ENCODE measurements at regions not wholly inside any gene's neighbourhood (a gene's known extent, or its start where the extent isn't known, plus 50 kb on each side); places are given as distances from the start of the nearest gene placed in this dataset.

DNA sequence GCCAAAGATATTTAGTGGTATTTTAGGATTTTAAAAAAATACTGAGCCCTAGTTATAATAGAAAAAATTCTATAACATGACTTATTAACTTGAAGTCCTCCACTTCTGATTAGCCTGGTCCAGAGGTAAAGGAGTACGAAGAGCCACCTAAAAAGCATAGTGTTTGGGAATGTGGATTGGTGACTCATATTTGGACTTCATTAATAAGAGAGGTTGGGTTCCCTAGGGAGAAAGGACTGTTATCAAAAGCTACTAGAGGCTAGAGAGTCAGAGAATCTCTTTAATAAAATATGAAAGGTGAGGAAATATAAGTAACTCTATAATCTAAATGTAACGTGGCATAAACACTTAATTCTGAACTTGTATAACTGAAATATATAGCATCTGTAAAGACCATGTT is 180.7 kb upstream of the TARS1 start:
- no peak overlapping the region for H3K4me3 ChIP-seq (ENCODE audit: low read length in 2 of 2)
- no peak overlapping the region for H3K27ac ChIP-seq (ENCODE audit: low read length)
- H3K4me1 ChIP-seq (ENCODE audit: control insufficient read depth, insufficient read depth, low read length): no peaks in the 10 kb centered on the region
- no peak overlapping the region for H3K9ac ChIP-seq (ENCODE audit: low read length in 2 of 2)
- H3K27me3 ChIP-seq (ENCODE audit: control insufficient read depth in 1 of 2, insufficient read depth in 2 of 2, low read length in 2 of 2): no peaks in the 10 kb centered on the region
- no peaks in the 10 kb centered on the region for H3K36me3 ChIP-seq (ENCODE audit: control insufficient read depth in 2 of 2, insufficient read depth in 2 of 2, low read length in 2 of 2)
- H3K9me3 ChIP-seq (ENCODE audit: control insufficient read depth in 2 of 2, low read length in 2 of 2): no peaks in the 10 kb centered on the region

DNA sequence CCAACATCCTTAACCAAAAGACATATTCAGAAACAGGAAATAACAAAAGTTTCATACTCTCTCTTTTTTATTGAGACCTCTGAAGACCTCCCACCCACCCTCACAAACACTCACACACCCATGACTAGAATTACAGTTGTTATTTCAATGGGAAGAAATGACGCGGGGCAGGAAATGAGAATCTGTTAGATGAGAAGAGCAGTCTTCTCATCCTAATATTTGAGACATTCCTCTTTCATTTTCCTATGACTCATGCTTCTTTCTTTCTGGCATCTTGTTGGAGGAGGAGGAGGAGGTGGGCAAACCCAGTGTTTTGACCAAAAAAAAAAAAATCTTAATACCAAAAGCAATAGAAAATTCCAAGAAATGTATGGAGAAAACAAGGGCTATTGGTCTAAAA is 179.5 kb upstream of the TARS1 start:
- no peak overlapping the region for H3K27ac ChIP-seq (ENCODE audit: low read length)
- no peaks in the 10 kb centered on the region for H3K4me1 ChIP-seq (ENCODE audit: control insufficient read depth, insufficient read depth, low read length)
- no peak overlapping the region for H3K4me3 ChIP-seq (ENCODE audit: low read length in 2 of 2)
- H3K9ac ChIP-seq (ENCODE audit: low read length in 2 of 2): no peak overlapping the region
- H3K36me3 ChIP-seq (ENCODE audit: control insufficient read depth in 2 of 2, insufficient read depth in 2 of 2, low read length in 2 of 2): no peaks in the 10 kb centered on the region
- no peaks in the 10 kb centered on the region for H3K9me3 ChIP-seq (ENCODE audit: control insufficient read depth in 2 of 2, low read length in 2 of 2)
- no peaks in the 10 kb centered on the region for H3K27me3 ChIP-seq (ENCODE audit: control insufficient read depth in 1 of 2, insufficient read depth in 2 of 2, low read length in 2 of 2)

GRCh38 chr5:33261747-33262146 is 179.0 kb upstream of the TARS1 start:
- Histone ChIP-seq H3K4me1 (ENCODE audit: control insufficient read depth, insufficient read depth, low read length) (no peaks in the 10 kb centered on the region), H3K27ac (ENCODE audit: low read length) (no peak overlapping the region), H3K4me3 (ENCODE audit: low read length in 2 of 2) (no peak overlapping the region), H3K9ac (ENCODE audit: low read length in 2 of 2) (no peak overlapping the region), H3K27me3 (ENCODE audit: control insufficient read depth in 1 of 2, insufficient read depth in 2 of 2, low read length in 2 of 2) (no peaks in the 10 kb centered on the region), H3K9me3 (ENCODE audit: control insufficient read depth in 2 of 2, low read length in 2 of 2) (no peaks in the 10 kb centered on the region), H3K36me3 (ENCODE audit: control insufficient read depth in 2 of 2, insufficient read depth in 2 of 2, low read length in 2 of 2) (no peaks in the 10 kb centered on the region)

DNA sequence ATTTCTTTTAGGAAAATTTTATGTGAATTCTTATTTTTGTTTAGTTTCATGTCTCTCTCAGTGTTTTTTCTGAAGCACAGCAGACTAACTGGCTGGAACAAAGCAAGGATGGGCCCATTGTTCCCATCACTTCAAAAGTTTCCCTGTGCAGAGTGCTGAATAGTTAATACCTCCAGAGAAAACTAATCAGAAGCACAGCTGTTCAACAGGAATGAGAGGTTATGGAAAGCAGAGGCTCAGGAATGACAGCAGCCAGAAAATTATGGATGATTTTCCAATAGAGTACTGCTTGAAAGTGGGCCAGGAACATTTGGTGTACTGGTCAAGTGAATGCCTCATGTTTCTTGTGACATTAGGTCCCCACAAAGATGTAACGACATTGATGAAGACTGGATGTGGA is 173.0 kb upstream of the TARS1 start:
- Histone ChIP-seq H3K27me3 (ENCODE audit: control insufficient read depth in 1 of 2, insufficient read depth in 2 of 2, low read length in 2 of 2) (no peaks in the 10 kb centered on the region), H3K9ac (ENCODE audit: low read length in 2 of 2) (no peak overlapping the region), H3K27ac (ENCODE audit: low read length) (no peak overlapping the region), H3K9me3 (ENCODE audit: control insufficient read depth in 2 of 2, low read length in 2 of 2) (no peaks in the 10 kb centered on the region), H3K36me3 (ENCODE audit: control insufficient read depth in 2 of 2, insufficient read depth in 2 of 2, low read length in 2 of 2) (no peaks in the 10 kb centered on the region), H3K4me1 (ENCODE audit: control insufficient read depth, insufficient read depth, low read length) (no peaks in the 10 kb centered on the region), H3K4me3 (ENCODE audit: low read length in 2 of 2) (no peak overlapping the region)

DNA sequence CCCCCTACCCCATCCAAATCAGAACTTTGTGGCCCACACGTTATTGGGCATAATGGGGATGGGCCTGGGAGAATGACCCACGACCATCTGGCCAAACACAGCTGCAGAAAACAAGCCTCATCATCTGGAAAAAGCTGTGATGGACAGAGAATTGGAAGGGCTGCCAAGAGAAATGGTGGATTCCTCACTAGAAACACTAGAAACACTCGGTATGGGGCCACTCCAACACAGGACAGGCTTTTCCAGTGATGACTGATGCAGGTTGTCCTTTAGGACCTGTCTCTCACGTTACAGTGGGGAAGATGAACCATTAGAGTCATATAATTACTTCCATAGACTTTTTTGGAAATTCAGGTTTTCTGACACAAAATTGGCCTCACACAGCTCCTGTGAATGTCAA is 172.4 kb upstream of the TARS1 start:
- no peak overlapping the region for H3K9ac ChIP-seq (ENCODE audit: low read length in 2 of 2)
- no peaks in the 10 kb centered on the region for H3K36me3 ChIP-seq (ENCODE audit: control insufficient read depth in 2 of 2, insufficient read depth in 2 of 2, low read length in 2 of 2)
- H3K4me1 ChIP-seq (ENCODE audit: control insufficient read depth, insufficient read depth, low read length): no peaks in the 10 kb centered on the region
- no peak overlapping the region for H3K4me3 ChIP-seq (ENCODE audit: low read length in 2 of 2)
- H3K9me3 ChIP-seq (ENCODE audit: control insufficient read depth in 2 of 2, low read length in 2 of 2): no peaks in the 10 kb centered on the region
- no peak overlapping the region for H3K27ac ChIP-seq (ENCODE audit: low read length)
- H3K27me3 ChIP-seq (ENCODE audit: control insufficient read depth in 1 of 2, insufficient read depth in 2 of 2, low read length in 2 of 2): no peaks in the 10 kb centered on the region

DNA sequence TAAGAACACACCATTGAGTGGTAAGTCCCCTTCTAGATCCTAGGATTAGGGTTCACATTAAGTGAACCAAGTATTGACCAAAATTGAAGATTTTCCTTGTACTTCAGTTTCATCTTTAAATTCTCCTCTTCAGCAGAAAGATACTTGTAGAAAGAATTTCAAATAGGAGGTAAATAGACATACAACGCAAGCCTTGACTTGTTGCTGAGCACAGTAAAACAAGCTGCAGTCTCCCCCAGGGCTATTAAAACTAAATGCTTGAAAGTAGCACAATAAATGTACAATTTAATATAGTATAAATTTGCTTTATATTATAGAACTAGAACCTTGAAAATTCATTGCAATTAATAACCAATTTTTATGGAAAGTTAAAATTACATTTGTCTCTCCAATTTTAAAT is 170.1 kb upstream of the TARS1 start:
- Histone ChIP-seq H3K9me3 (ENCODE audit: control insufficient read depth in 2 of 2, low read length in 2 of 2) (no peaks in the 10 kb centered on the region), H3K27ac (ENCODE audit: low read length) (no peak overlapping the region), H3K36me3 (ENCODE audit: control insufficient read depth in 2 of 2, insufficient read depth in 2 of 2, low read length in 2 of 2) (no peaks in the 10 kb centered on the region), H3K4me1 (ENCODE audit: control insufficient read depth, insufficient read depth, low read length) (no peaks in the 10 kb centered on the region), H3K27me3 (ENCODE audit: control insufficient read depth in 1 of 2, insufficient read depth in 2 of 2, low read length in 2 of 2) (no peaks in the 10 kb centered on the region), H3K4me3 (ENCODE audit: low read length in 2 of 2) (no peak overlapping the region), H3K9ac (ENCODE audit: low read length in 2 of 2) (no peak overlapping the region)

- Histone ChIP-seq H3K9ac (ENCODE audit: low read length in 2 of 2) (no peak overlapping the region), H3K4me1 (ENCODE audit: control insufficient read depth, insufficient read depth, low read length) (no peaks in the 10 kb centered on the region), H3K9me3 (ENCODE audit: control insufficient read depth in 2 of 2, low read length in 2 of 2) (no peaks in the 10 kb centered on the region), H3K36me3 (ENCODE audit: control insufficient read depth in 2 of 2, insufficient read depth in 2 of 2, low read length in 2 of 2) (no peaks in the 10 kb centered on the region), H3K27ac (ENCODE audit: low read length) (no peak overlapping the region), H3K4me3 (ENCODE audit: low read length in 2 of 2) (no peak overlapping the region), H3K27me3 (ENCODE audit: control insufficient read depth in 1 of 2, insufficient read depth in 2 of 2, low read length in 2 of 2) (no peaks in the 10 kb centered on the region)
Observed at GRCh38 chr5:33271606-33272005, 169.2 kb upstream of the TARS1 start.

DNA sequence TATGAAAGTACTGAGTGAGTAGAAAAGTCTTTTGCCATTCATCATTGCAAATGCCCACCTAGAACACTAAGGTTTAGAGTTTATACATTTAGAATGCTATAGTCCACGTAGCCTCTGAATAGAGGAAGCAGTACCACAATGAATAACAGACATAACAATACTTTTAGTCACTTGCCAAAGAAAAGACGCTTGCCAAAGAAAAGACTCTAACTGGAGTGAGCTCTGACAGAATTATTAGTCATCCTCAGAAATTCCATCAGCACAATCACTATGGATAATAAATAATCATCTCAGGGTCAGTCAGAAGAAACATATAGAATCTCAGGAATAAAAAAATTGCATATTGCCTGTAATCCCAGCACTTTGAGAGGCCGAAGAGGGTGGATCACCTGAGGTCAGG is 168.5 kb upstream of the TARS1 start:
- Histone ChIP-seq H3K9ac (ENCODE audit: low read length in 2 of 2) (no peak overlapping the region), H3K27ac (ENCODE audit: low read length) (no peak overlapping the region), H3K9me3 (ENCODE audit: control insufficient read depth in 2 of 2, low read length in 2 of 2) (no peaks in the 10 kb centered on the region), H3K4me3 (ENCODE audit: low read length in 2 of 2) (no peak overlapping the region), H3K36me3 (ENCODE audit: control insufficient read depth in 2 of 2, insufficient read depth in 2 of 2, low read length in 2 of 2) (no peaks in the 10 kb centered on the region), H3K4me1 (ENCODE audit: control insufficient read depth, insufficient read depth, low read length) (no peaks in the 10 kb centered on the region), H3K27me3 (ENCODE audit: control insufficient read depth in 1 of 2, insufficient read depth in 2 of 2, low read length in 2 of 2) (no peaks in the 10 kb centered on the region)

DNA sequence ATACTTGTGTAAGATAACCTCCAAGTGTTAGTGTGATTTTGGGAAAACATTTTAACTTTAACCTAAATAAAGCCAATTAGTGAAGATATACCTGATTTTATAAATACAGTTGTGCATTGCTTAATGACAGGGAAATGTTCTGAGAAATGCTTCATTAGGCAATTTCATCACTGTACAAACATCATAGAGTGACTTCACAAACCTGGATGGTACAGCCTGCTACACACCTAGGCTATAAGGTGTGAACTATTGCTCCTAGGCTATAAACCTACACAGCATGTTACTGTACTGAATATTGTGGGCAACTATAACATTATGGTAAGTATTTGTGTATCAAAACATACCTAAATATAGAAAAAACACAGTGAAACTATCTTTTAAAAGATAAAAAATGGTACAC is 166.8 kb upstream of the TARS1 start:
- no peaks in the 10 kb centered on the region for H3K36me3 ChIP-seq (ENCODE audit: control insufficient read depth in 2 of 2, insufficient read depth in 2 of 2, low read length in 2 of 2)
- H3K9me3 ChIP-seq (ENCODE audit: control insufficient read depth in 2 of 2, low read length in 2 of 2): no peaks in the 10 kb centered on the region
- no peak overlapping the region for H3K4me3 ChIP-seq (ENCODE audit: low read length in 2 of 2)
- no peaks in the 10 kb centered on the region for H3K27me3 ChIP-seq (ENCODE audit: control insufficient read depth in 1 of 2, insufficient read depth in 2 of 2, low read length in 2 of 2)
- H3K9ac ChIP-seq (ENCODE audit: low read length in 2 of 2): no peak overlapping the region
- no peak overlapping the region for H3K27ac ChIP-seq (ENCODE audit: low read length)
- no peaks in the 10 kb centered on the region for H3K4me1 ChIP-seq (ENCODE audit: control insufficient read depth, insufficient read depth, low read length)

DNA sequence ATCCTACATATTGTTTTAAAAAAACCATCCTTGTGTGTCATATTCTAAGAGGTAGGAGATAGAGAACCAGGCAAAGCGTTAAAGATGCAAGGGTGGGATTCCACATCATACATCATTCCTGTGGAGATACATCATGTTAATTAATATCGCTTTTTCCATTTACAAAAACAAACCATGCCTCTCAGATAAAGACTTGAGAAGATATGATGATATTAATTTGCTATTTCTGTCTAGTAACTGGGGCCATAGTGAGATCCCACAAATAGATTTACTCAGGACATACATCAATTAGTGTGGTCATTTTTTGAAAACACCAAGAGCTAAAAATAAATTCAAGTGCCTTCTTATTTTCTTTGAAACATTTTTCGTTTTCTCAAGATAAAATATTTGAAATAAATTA is 165.4 kb upstream of the TARS1 start:
- no peak overlapping the region for H3K4me3 ChIP-seq (ENCODE audit: low read length in 2 of 2)
- H3K9ac ChIP-seq (ENCODE audit: low read length in 2 of 2): no peak overlapping the region
- H3K9me3 ChIP-seq (ENCODE audit: control insufficient read depth in 2 of 2, low read length in 2 of 2): no peaks in the 10 kb centered on the region
- H3K27me3 ChIP-seq (ENCODE audit: control insufficient read depth in 1 of 2, insufficient read depth in 2 of 2, low read length in 2 of 2): no peaks in the 10 kb centered on the region
- H3K27ac ChIP-seq (ENCODE audit: low read length): no peak overlapping the region
- no peaks in the 10 kb centered on the region for H3K36me3 ChIP-seq (ENCODE audit: control insufficient read depth in 2 of 2, insufficient read depth in 2 of 2, low read length in 2 of 2)
- no peaks in the 10 kb centered on the region for H3K4me1 ChIP-seq (ENCODE audit: control insufficient read depth, insufficient read depth, low read length)

DNA sequence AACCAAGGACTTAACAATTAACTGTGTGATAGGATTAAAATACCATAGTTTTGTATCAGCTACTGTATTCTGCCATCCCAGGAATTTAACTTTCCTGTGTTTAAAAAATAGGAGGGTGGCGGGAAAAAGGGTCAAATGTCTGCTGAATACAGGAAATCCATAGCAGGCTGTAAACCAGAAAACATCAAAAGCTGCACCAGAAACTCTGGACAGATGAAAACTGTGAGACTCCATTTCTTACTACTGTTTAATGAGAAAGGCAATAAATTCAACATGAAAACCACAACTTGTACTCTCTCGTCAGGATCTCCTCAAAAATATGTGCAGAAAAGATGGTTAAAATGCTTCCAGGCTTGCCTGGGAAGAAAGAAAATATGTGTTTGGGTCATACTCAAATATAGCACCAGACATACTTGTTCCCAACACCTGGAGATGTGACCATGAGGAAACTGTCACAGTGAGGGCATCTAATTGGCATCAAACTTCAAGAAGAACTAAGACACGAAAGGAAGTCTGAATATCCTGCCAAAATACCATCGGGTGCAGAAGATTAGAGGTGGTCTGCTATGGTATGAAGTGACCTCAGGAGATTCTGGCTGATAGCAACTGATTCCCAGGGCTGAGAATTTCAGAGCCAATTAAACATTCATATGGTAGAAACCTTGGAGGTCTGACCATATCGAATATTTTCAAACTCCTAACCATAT is 164.7 kb upstream of the TARS1 start:
- H3K27me3 ChIP-seq (ENCODE audit: control insufficient read depth in 1 of 2, insufficient read depth in 2 of 2, low read length in 2 of 2): no peaks in the 10 kb centered on the region
- H3K4me1 ChIP-seq (ENCODE audit: control insufficient read depth, insufficient read depth, low read length): no peaks in the 10 kb centered on the region
- H3K9ac ChIP-seq (ENCODE audit: low read length in 2 of 2): no peak overlapping the region
- H3K27ac ChIP-seq (ENCODE audit: low read length): no peak overlapping the region
- no peak overlapping the region for H3K4me3 ChIP-seq (ENCODE audit: low read length in 2 of 2)
- H3K9me3 ChIP-seq (ENCODE audit: control insufficient read depth in 2 of 2, low read length in 2 of 2): no peaks in the 10 kb centered on the region
- no peaks in the 10 kb centered on the region for H3K36me3 ChIP-seq (ENCODE audit: control insufficient read depth in 2 of 2, insufficient read depth in 2 of 2, low read length in 2 of 2)
